Activated gamma-delta T cell (primary cell): ENCODE measurements at regions not wholly inside any gene's neighbourhood (a gene's known extent, or its start where the extent isn't known, plus 50 kb on each side); places are given as distances from the start of the nearest gene placed in this dataset.
"Not testable (repeated sequence)": the region's sequence is repeated elsewhere in the genome, so short reads cannot be mapped to it uniquely, and the experiment has no call there.

Experiments used
- DNase-seq: peaks from one replicate; lab custom pipeline; 2025; lab: John Stamatoyannopoulos, UW

- no peak for DNase-seq
These were observed 1046.3 kb downstream of the ROBO2 start for GRCh38 chr3:78086150-78086549.

GRCh38 chr3:78087134-78087533, 1047.2 kb downstream of the ROBO2 start:
- DNase-seq, result no peak

GRCh38 chr3:78088006-78088405, 1048.1 kb downstream of the ROBO2 start:
- DNase-seq, result no peak

GRCh38 chr3:78090382-78090781, 1050.5 kb downstream of the ROBO2 start:
- no peak for DNase-seq

- DNase-seq, result no peak
These were observed 1051.7 kb downstream of the ROBO2 start for GRCh38 chr3:78091478-78092119.

- DNase-seq, result not testable (repeated sequence)
These were observed 1052.7 kb downstream of the ROBO2 start for GRCh38 chr3:78092574-78092973.

- DNase-seq, result no peak
These were observed 1056.8 kb downstream of the ROBO2 start for GRCh38 chr3:78096488-78097255.

- no peak for DNase-seq
These were observed 1058.5 kb downstream of the ROBO2 start for GRCh38 chr3:78098367-78098766.

- no peak for DNase-seq
These were observed 1061.5 kb downstream of the ROBO2 start for GRCh38 chr3:78101384-78101783.

GRCh38 chr3:78108269-78108961, 1068.5 kb downstream of the ROBO2 start:
- DNase-seq, result peak; percentile 5

GRCh38 chr3:78112291-78113010, 1072.6 kb downstream of the ROBO2 start:
- DNase-seq, result no peak

- no peak for DNase-seq
These were observed 1076.1 kb downstream of the ROBO2 start for GRCh38 chr3:78115983-78116382.

GRCh38 chr3:78116874-78117273, 1077.0 kb downstream of the ROBO2 start:
- DNase-seq, result no peak

GRCh38 chr3:78123058-78123457, 1083.2 kb downstream of the ROBO2 start:
- DNase-seq, result no peak

GRCh38 chr3:78129707-78130106, 1089.8 kb downstream of the ROBO2 start:
- no peak for DNase-seq

GRCh38 chr3:78130741-78131290, 1090.9 kb downstream of the ROBO2 start:
- DNase-seq, result no peak

- DNase-seq, result no peak
These were observed 1094.6 kb downstream of the ROBO2 start for GRCh38 chr3:78134496-78134895.

GRCh38 chr3:78139166-78139565, 1099.3 kb downstream of the ROBO2 start:
- DNase-seq, result no peak

- no peak for DNase-seq
These were observed 1100.4 kb downstream of the ROBO2 start for GRCh38 chr3:78140274-78140673.

- no peak for DNase-seq
These were observed 1101.0 kb downstream of the ROBO2 start for GRCh38 chr3:78140866-78141265.

GRCh38 chr3:78141269-78141668, 1101.4 kb downstream of the ROBO2 start:
- DNase-seq, result no peak

GRCh38 chr3:78143000-78143399, 1103.1 kb downstream of the ROBO2 start:
- no peak for DNase-seq
